ENCODE measurements at regions not wholly inside any gene's neighbourhood (a gene's known extent, or its start where the extent isn't known, plus 50 kb on each side); places are given as distances from the start of the nearest gene placed in this dataset.

DNA sequence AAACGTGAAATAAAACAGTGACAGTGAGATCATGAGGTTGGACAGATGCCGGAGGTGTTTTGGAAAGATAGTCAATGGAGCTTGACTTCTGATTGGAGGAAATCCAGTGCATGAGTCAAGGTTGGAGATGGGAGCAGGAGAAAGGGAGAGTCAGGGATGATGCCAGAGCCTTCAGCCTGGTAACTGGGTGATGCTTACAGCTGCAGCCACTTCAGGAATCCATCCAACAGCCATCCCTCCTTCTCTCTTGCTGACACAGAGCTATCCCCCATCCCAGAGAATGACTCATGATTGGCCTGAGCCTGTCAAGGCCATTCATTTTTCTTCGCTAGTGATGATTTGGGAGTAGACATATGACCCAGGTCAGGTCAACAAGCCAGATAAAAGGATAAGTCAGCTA is 112.8 kb downstream of the SAMD5 start:
- no peak for DNase-seq (ENCODE audit: low spot score)

- no peak for DNase-seq (ENCODE audit: low spot score)
These were observed 113.5 kb downstream of the SAMD5 start for GRCh38 chr6:147621961-147622360.

DNA sequence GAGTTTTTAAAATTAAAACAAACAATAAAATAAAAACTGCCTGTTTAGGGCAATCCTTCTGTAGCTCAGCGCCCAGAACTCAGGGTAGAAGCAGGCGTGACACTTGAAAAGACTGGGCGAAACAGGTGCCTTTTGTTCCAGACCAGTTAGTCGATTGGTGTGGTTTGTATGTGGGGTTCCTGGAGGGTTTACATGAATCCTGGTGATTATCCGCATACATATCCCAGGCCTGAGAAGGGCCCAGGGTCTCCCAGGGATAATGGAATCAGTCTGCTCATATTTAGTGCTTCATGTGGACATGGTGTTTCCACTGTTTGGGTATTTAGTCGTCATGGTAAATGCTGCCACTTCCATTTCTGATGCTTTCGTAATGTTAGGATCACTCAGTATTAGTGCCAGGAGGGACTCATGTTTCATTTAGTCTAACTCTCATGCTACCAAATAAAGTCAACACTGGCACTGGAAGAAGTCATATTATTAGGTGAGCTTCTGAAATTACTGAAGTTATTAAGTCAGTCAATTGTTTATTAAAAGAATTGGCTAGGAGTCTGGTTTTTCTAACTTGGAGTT is 116.5 kb downstream of the SAMD5 start:
- DNase-seq (ENCODE audit: low spot score): no peak

GRCh38 chr6:147625946-147626345 is 117.5 kb downstream of the SAMD5 start:
- DNase-seq (ENCODE audit: low spot score): no peak

GRCh38 chr6:147627411-147627810 is 118.9 kb downstream of the SAMD5 start:
- no peak for DNase-seq (ENCODE audit: low spot score)

DNA sequence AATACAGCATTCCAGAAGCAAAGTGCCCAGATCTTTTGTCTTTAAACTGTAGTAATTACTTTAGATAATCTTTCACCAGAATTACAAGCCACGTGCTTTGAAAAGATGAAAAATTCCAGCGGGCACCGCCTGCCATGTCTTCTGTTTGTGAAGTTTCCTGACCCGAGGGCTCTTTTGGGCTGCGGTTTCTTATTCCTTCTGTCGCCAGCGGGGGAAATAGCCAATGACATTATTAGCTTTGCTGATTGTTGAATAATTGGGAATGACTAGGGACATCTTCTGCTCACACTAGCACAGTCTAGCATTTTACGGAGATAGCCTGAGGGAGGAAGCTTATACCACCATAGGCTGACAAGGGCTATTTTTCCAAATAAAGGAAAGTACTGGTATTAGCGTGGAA is 124.7 kb downstream of the SAMD5 start:
- DNase-seq (ENCODE audit: low spot score): no peak

DNA sequence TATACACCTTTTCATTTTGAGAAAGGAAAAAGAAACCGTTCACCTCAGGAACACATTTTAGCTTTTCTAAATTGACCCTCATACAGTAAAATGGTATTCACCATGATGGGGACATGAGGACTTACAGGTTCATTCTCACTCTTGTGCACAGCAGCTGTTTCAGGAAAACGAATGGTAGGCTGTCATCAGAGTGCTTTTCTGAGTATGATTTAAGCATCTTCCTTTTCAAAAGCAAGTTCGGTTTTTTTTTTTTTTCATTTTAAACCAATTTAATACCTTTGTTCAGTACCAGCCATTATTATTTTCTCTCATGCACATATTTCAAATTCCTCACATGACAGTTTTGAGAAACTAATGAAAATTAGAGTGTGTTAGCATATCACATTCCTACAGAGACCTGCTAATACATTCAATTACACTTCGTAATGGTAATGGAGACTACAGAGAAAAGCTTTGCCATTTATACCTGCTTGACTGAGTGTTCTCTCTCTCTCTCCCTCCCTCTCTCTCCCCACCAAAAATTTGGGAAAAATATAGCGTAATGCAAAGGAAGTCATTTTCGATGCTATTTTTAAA is 129.2 kb downstream of the SAMD5 start:
- no peak for DNase-seq (ENCODE audit: low spot score)

- DNase-seq (ENCODE audit: low spot score): no peak
These were observed 130.8 kb downstream of the SAMD5 start for GRCh38 chr6:147639279-147639678.

DNA sequence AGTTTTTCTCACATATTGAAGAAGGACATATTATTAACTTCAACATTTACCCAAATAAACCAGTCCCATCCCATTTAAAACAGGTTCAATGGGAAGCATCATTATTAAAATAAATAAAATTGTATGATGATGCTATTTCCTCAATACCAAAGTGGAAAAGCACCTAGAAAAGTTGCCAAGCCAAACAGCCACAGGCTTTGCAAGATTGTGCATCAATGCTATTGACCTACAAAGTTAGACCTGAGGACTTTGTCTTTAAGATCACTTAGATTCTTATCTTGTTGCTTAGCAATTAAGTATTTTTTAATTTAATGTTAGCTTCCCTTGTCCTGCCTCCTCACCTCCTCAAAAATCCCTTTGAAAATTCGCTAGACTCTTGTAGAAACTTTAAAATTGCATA is 132.1 kb downstream of the SAMD5 start:
- no peak for DNase-seq (ENCODE audit: low spot score)

DNA sequence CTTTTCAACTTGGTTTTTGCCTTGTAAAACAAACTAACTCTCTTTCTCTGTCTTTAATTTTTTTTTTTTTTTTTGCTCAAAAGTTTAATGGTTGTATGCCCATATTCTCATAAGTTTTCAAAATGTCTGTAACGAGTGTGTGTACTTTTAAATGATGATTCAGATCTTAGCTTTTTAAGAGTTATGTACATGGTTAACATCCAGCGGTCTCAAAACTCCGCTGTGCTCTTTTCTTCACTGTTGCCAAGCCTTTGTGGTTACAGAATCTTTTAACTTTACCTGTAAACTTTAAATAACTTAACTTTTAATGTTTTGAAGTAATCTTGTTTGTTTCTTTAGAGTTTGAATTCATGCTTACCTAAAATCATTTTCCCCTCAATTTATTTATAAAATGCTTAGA is 133.0 kb downstream of the SAMD5 start:
- no peak for DNase-seq (ENCODE audit: low spot score)

DNA sequence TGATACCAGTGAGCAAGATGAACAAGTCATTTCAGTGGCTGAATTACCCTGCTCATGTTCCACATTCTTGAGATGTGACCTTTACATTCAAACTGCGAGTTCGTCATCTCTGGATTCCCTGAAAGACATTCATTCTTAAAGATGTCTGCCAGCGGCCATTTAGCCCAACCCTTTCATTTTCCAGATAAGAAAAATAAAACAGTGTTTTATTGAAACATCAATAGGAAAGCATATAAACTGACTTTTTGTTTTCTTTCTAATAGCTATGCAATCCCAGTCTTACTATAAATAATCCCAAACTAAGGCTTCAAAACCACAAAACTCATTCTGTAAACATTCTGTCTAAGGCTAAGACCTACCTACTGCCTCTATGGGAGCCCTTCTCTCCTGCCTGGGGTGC is 134.0 kb downstream of the SAMD5 start:
- no peak for DNase-seq (ENCODE audit: low spot score)

DNA sequence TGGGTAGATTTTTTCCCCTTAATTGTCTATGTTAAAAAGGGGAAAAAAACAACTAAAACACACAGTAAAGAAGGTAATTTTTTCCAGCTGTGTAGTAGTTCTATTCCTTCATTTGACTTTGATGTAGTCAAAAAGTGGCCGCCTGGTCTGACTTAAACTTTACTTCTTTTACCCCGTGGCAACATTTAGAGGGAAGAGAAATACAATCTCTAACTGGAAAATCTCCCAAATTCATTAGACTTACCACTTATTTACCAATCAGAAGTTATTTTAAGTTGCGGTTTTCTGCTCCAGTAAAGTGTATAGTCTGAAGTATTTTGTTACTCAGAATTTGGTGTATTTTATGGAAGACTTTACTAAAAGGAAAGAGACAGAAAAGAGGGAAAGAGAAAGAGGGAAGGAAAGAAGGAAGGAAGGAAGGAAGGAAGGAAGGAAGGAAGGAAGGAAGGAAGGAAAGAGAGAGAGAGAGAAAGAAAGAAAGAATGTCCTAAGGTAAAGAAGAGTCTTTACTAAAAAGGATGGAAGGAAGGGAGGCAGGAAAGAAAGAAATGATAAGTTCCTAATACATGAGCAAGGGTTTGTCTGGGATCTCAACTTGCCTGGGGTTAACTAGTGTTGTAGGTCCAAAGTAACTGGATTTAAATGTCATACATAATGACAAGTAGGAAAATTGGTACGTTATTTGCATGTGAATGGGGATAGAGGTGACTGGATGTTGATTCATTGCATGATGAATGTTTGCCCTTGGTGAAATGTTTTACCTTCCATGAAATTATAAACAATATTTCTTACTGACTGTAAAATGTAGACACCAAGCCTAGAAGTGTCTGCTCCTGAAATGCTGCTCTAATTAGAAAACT is 135.1 kb downstream of the SAMD5 start:
- DNase-seq (ENCODE audit: low spot score): no peak

- no peak for DNase-seq (ENCODE audit: low spot score)
These were observed 140.4 kb downstream of the SAMD5 start for GRCh38 chr6:147648916-147649315.

DNA sequence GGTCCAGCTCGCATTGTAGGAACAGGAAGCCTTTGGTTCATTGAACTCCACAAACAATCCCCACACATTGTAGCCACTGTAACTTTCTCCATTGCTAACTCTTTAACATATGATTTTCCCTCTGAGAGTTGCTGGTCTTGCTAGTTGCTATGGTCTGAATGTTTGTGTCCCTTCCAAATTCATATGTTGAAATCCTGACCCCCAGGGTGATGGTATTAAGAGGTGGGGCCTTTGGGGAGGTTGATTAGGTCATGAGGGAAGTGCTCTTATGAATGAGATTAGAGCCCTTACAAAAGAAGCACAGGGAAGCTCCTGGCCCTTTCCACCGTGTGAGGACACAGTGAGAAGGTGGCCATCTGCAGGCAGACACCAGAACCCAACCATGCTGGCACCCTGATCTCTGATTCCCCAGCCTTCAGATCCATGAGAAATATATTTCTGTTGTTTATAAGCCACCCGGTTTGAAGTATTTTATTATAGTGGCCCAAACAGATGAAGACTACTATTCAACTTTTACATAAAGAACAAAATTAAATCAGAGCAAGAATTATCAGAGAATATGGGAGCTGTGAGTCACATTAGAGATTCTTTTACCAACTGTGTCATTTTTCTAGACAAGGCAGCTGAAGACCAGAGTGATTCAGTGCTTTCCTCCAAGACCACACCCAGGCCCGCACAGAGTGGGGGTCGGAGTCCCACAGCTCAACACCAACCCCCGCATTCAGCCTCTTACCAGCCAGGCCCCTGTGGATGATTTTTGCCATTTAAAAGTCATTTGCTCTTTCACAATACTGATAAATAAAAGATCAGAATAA is 143.0 kb downstream of the SAMD5 start:
- no peak for DNase-seq (ENCODE audit: low spot score)

DNA sequence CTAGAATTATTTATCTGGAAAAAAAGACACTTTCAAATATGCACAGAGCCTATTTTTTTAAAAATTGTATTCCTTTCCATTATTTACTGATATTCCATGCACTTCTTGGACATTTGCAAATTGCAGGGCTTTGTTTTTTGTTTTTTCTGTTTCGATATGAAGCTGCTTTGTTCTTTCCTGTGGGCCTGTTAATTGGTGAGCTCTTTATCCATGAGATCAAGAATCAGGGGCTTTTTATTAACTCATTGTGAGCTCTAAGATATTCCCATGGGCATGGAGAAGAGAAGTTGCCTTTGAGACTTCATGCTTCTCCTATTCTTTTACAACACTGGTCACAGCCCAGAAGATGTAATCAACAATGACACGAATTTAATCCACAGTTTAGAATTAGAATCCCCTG is 145.1 kb downstream of the SAMD5 start:
- no peak for DNase-seq (ENCODE audit: low spot score)

DNA sequence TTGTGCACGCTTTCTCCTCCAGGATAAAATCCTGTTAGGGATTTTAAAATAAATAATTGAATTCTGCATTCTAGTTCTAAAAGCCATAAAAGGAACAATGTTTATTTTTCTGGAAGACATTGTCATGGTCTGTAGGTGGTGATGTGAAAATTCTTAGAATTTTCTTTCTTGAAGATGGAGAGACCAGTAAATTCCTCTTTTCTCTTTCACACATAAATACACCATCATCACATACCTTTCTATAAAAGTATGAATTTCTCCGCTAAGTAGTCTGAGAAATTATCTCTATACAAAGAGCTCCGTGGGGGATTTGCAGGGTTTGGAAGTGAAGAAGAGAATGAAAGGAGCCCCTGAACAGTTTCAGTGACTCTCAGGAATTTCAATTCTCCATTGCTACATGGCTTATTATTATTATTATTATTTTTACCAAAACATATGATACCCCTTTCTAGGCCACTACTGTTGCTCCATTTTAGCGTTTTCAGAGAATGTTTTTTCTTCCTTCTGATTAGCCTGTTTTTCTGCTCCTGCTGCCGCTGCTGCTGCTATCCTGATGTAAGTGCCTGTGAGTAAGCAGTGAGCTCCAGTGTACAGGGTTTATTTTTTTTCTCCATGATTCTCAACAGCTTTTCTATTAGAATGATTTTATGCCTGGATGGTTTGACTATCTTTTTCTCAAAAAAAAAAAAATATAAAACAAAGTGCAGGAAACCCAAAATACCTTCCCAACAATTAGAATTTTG is 145.8 kb downstream of the SAMD5 start:
- DNase-seq (ENCODE audit: low spot score): no peak

GRCh38 chr6:147660334-147661311 is 152.1 kb downstream of the SAMD5 start:
- DNase-seq (ENCODE audit: low spot score): no peak

- no peak for DNase-seq (ENCODE audit: low spot score)
These were observed 154.2 kb downstream of the SAMD5 start for GRCh38 chr6:147662646-147663045.

- no peak for DNase-seq (ENCODE audit: low spot score)
These were observed 155.6 kb downstream of the SAMD5 start for GRCh38 chr6:147664092-147664491.

- DNase-seq (ENCODE audit: low spot score): no peak
These were observed 157.8 kb downstream of the SAMD5 start for GRCh38 chr6:147666255-147666654.

DNA sequence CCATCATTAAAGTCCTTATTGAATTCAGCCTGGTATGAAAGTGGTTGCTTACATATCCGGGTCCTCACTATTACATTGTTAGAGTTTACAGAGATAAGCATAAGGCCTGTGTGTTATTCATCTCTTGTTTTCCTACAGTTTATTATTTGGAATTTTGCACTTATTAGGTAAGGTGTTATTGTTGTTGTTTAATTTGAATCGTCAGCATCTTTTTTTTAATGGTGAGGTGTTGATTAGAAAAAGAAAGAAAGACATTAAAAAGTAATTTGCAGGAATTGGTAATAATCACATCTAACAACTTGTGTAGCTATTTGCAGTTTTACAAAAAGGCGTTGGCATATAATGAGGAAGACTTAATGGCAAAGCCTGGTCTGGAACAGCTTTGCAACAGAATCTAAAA is 158.6 kb downstream of the SAMD5 start:
- DNase-seq (ENCODE audit: low spot score): no peak

Data from ecto neural progenitor cell (in vitro differentiated cells).